DMS79 (cell line): ENCODE measurements at regions not wholly inside any gene's neighbourhood (a gene's known extent, or its start where the extent isn't known, plus 50 kb on each side); places are given as distances from the start of the nearest gene placed in this dataset.

Experiments used
- DNase-seq: peaks from one replicate; lab custom pipeline; 2025; lab: John Stamatoyannopoulos, UW

DNA sequence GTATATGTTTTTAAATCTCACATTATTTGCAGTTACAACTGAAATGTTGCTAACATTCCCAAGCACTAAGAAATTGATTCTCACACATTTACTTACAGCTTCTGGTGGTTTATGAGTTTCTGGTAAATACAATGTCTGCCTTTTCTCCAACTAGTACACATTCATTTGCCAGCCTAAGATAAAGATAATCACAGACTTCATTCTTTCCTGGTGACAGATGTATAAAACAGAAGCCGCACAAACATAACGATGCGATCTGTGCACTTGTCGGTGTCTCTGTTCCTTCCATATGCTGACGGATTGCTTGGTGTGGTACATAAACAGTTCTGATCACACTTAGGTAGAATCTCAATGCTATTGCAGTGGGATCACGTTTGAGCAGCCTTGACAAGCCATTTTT lies 100.4 kb upstream of the DDX18 start:
- no peak for DNase-seq

DNA sequence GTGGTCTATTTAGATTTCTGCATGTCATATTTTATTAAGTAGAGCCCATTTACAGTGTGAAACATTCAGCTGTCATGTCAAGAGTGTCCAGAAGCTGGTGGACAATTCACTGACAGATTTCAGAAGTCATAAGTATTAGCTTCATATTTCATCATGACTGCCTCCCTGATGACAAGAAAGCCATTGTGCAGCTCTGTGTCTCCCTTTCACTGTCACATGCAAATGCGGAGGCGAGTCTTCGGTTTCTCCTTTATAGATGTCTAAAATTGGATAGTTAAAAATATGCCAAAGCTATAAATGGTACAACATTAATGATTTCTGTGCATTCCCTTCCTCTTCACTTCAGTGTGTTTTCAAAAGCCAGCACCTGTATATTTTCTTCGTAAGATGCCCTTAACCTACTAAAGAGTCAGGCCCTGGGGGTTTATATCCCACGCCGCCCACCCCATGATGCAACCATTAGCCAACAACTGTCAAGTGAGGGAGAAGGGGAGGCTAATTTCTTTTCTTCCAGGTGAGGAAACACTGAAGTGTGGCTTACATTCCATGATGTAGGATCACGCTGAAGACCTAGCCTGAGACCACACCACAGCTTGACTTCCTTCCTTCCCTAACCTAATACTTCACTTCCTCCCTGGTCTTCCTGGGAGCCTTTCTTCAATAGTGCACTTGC lies 99.6 kb upstream of the DDX18 start:
- no peak for DNase-seq

DNA sequence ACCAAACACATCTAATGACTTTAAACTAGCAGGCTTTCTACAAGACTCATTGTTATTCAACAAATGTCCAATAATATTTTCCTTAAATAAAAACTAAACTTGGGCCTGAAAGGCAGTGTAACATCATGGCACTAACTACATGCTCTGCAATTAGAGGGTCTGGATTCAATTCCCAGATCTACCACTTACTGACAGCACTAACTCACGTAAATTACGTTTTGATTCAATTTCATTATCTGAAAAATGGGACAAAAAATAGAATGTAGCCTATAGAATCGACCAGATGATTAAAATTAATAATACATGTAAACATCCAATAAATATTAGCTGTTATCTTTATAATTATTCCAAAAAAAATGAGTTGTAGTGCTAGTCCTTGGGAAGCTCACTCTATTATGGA lies 98.0 kb upstream of the DDX18 start:
- no peak for DNase-seq

DNA sequence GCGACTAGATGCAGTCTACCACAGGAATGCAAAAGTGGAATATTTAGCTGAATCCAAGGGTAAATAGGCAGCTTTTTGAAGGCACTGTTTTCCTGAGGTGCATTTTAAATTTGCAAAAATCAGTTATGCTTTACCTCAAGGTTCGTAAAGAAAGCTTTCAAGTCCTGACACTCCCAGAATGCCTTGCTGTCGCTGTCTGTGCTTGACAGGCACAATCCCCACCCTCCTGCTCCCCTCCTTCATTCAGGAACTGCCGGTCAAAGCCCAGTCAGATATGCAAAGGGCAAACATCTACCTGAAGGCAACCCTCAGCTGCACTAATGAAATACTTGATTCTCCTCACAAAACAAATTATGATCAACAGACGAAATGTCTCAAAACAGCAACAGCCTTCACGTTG lies 97.4 kb upstream of the DDX18 start:
- no peak for DNase-seq

DNA sequence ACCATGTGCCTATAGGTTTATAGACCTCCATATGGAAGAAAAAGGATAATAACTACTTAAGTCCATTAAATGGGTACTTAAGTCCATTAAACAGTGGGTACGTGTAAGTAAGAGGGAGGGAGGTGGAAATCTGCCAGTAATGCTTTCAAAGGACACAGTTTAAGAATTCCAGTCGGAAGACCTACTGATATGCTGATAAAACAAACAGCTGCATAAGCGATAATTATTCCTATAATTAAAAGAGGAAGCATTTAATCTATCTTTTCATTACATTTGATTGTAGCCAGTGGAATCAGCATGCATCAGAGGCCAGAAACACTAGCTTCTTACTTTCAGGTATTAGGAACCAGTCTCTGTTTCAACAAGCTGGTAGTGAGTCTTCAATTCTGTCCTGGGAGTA lies 96.4 kb upstream of the DDX18 start:
- no peak for DNase-seq

DNA sequence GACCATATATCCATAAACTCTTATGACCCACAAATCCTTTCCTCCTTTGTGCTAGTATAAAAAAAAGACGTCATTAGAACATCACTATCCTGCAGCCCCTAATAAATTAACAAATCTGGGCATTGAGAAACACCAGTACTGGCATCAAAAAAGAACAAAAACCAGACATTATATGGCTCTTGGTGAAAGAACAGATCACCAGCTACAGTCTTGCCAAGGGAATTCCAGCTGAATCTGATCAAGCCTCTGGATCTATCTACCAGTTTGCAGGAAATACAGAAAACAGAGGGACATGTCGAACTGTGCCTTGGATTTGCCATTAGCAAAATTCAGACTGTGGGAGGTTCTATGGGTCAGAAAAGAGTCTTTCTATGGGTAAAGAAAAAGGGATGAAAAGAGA lies 93.7 kb upstream of the DDX18 start:
- no peak for DNase-seq

DNA sequence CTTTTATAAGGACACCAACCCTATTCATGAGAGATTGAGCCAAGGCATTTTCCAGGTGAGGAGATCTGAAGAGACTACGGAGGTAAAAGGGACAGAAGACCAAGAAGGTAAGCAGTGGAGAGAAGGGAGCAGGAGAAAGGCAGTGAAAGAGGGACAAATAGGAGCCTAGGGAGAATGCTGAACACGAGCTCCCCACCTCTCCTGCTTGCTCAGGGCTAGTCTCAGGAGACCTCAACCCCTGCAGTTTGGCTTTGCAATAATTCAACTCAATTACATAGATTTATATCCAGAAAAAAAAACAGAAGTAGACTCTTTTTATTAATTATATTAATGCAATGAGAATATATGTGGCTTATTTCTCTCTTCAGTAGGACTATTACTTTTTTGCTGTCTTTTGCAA lies 91.0 kb upstream of the DDX18 start:
- no peak for DNase-seq

DNA sequence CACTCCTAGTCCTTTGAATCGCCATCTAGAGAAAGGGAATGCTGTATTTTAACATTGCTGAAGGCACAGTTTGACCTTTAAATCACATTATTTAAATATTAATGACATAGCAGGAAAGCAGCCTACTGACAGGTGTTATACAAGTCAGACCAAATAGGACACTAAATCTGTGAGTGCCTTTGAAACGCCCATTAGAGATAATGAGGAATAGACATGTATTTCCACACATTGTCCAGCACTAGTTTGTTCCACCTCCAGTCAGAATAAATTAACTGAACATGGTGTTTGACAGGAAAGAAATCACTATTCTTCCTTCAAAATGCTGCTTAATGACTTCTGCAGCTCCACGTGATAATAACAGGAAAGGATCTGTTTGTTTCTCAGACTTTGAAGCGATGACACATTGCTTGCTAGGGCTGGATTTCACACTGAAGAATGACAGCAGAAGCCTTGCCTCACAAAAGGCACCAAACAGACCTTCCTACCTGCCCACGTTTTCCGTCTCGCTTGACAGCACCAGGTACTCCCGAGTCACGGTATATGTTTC lies 90.5 kb upstream of the DDX18 start:
- DNase-seq = no peak

DNA sequence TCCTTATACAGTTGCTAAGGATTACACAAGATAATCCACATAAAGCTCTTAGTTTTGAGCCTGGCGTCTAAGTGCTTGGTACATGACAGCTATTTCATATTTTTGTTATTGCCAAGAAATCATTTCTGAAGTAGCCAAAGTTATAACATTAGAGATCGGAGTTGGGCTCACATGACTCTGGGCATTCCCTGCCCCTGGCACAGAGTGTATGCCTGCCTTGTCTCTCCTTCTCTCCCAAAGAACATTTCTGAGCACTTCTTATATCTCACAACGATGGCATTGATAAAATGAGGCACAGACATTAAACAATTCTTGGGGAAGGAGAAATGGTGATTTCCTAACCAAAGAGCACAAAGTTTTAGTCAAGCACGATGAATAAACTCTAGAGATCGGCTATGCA lies 87.7 kb upstream of the DDX18 start:
- DNase-seq = no peak

DNA sequence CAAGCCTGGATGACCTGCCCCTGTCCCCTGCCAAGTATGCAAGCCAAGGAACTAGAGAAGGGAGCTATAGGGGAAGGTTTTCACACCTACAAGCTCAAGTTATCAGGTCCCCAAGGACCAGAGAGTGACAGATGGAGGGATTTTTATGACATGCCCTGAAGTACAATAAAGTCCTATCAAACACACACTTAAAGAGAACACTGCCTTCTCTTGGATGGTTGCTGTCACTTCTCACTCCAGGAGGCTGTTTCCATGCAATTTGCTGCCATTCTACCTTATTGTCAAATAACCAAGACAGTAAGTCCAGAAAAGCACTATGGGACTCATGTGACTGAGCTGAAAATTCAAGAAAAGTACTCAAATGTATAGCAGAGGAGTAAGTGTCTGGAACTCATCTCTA lies 76.6 kb upstream of the DDX18 start:
- DNase-seq = no peak

DNA sequence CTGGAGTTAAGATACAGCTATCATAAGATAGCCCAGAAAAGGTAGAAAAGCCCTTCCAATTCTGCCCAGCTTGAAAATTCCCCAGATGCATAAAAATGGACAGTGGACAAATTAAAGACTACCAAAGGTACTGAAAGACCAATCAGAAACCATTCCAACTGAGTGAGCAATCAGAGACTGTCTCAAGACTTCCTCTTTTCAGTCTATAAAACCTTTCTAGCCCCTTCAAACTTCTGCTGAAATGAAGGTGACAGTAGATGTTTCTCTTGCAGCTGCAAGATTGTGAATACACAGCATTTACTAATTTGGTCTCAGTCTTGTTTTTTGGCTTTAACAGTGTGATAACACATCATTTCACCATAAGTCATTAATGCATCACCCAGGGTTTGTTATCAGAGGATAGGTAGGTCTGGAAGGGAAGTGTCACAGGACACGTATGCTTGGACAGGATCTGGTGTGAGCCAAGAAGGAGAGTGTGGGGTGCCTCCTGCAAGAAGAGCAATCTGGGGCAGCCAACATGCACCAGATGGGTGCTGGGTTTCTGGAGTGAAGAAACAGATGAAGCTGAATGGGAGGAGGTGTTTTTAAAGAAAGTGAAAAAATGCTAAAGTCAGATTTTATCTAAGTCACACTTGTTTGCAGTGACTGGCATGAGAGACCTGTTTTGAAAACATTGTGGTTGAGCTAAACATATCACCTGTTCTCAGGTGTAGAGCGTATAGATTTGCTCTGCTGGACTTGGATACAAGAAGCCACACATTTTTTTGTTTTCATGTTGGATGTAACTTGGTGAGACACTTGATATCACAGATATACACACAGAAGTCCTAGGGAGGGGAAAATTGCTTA lies 75.3 kb upstream of the DDX18 start:
- DNase-seq = no peak

DNA sequence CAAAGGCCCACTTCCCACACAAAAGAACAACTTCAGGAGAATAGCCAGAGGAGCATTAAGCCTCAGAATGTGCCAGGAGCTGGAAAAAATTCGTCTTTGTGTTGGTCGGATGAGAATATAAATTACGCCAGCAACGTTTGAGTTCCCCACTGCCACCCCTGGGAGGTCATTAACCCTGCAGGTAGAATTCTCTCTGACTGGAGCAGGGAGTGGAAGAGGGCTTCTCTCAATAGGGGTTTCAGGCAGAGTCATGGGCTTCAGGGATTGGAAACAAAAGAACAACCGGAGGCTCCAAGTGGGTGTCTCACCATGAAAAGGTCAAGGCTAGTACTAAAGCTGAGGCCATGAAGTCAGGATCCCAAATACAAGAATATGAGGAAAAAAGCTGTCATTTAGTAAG lies 69.0 kb upstream of the DDX18 start:
- DNase-seq = no peak

DNA sequence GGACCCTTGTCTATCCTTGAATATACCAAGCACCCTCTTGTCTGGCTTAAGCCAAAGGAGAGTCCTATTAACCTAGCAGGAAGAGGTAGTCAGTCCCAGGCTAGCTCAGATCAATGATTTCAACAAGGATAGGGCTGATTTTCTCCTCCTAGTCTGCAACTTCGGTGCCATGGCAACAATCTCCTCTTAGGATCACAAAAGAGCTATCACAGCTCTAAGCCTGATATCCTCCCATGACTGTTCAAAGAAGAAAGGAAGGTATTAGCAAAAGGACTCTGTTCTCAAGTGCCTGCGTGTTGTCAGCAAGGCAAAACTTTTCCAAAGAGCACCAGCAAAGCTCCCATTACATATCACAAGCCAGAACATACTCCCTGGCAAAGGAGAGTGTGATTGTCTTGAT lies 58.7 kb upstream of the DDX18 start:
- no peak for DNase-seq

DNA sequence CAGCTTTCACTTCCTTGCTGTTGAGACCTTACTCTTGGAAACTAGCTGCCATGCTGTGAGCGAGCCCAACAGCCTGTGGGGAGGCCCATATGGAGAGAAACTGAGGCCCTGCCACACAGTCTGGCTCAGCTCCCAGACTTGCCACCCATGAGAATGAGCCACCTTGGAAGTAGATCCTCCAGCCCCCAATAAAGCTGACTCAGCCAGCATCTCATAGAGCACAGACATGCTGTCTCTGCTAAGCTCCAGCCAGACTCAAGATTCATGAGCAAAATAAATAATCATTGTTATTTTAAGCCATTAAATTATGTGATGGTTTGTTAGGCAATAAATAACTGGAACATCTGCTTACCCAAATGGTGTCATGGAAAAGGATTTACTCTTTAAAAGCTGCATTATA lies 53.6 kb upstream of the DDX18 start:
- DNase-seq = no peak

DNA sequence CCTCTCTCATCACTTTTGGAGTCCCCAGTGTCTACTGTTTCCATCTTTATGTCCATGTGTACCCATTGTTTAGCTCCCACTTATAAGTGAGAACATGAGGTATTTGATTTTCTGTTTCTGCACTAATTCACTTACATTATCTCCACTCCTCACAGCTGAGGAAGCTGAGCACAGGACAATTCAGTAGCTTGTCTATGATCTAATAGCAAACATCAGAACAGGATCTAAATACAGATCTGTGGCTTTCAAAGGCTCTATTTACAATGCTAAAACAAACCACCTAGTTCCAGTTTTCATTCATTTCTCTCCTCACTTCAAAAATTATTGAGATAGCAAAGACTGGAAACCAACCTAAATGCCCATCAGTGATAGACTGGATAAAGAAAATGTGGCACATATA lies 52.0 kb upstream of the DDX18 start:
- DNase-seq = no peak

DNA sequence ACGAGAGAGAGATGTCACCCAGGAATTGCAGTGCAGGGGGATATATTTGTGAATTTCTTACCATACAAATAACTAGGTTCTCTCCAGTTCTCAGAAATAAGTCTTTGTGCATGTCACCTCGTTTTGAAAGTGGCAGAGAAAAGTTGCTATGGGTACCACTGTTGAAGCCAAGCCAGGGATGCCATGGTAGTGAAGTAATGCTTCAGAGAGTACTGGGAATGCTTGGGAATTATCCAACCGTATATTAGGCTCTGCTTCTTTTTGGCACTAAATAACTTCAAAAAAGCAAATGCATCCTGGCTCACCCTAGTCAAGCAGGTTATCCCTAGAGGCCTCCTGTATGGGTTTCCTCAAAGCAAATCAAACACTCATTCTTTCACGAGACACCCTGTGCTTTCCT lies 50.7 kb upstream of the DDX18 start:
- no peak for DNase-seq
